Parathyroid adenoma (tissue), 2 donors: ENCODE measurements at regions not wholly inside any gene's neighbourhood (a gene's known extent, or its start where the extent isn't known, plus 50 kb on each side); places are given as distances from the start of the nearest gene placed in this dataset.

Experiments
- H2AFZ ChIP-seq: fragments of 300-600 bp; sonication (generic); one replicate; pipeline ENCODE4 v1.7.0; 2017; ENCODE audit warnings: antibody characterized with exemption, mild to moderate bottlenecking
- H3K27ac ChIP-seq: fragments of 300-600 bp; sonication (generic); one replicate; pipeline ENCODE4 v1.7.0; 2017
- H3K27me3 ChIP-seq: fragments of 300-600 bp; sonication (generic); one replicate; pipeline ENCODE4 v1.7.0; 2017; ENCODE audit warnings: low read length; ENCODE audit not compliant: control insufficient read depth, insufficient read depth
- H3K36me3 ChIP-seq: fragments of 300-600 bp; sonication (generic); one replicate; pipeline ENCODE4 v1.7.0; 2017; ENCODE audit warnings: low read length; ENCODE audit not compliant: control insufficient read depth, insufficient read depth
- H3K4me1 ChIP-seq: fragments of 300-600 bp; sonication (generic); one replicate; pipeline ENCODE4 v1.7.0; 2017; ENCODE audit warnings: control low read depth
- H3K4me2 ChIP-seq: fragments of 300-600 bp; sonication (generic); one replicate; pipeline ENCODE4 v1.7.0; 2017; ENCODE audit warnings: low read length
- H3K4me3 ChIP-seq: fragments of 300-600 bp; sonication (generic); one replicate; pipeline ENCODE4 v1.7.0; 2017; ENCODE audit warnings: low read depth, low read length
- H3K79me2 ChIP-seq: fragments of 300-600 bp; sonication (generic); one replicate; pipeline ENCODE4 v1.7.0; 2017; ENCODE audit warnings: control low read depth
- H3K9ac ChIP-seq: fragments of 300-600 bp; sonication (generic); one replicate; pipeline ENCODE4 v1.7.0; 2017; ENCODE audit warnings: mild to moderate bottlenecking
- H3K9me3 ChIP-seq: fragments of 300-600 bp; sonication (generic); one replicate; pipeline ENCODE4 v1.7.0; 2017; ENCODE audit warnings: low read length; ENCODE audit not compliant: control insufficient read depth
- CTCF ChIP-seq: fragments of 300-600 bp; sonication (generic); IDR thresholded peaks from one replicate; pipeline ENCODE4 v1.7.0; 2017; ENCODE audit warnings: antibody characterized with exemption, mild to moderate bottlenecking
- donor health status: primary hyperparathyroidism.

- no peak for TF ChIP-seq CTCF
- no peak overlapping the region for H3K9ac ChIP-seq
- H3K36me3 ChIP-seq = no peaks in the 10 kb centered on the region
- no peaks in the 10 kb centered on the region for H3K4me1 ChIP-seq
- H3K4me3 ChIP-seq = no peak overlapping the region
- no peak overlapping the region for H3K27ac ChIP-seq
- no peak overlapping the region for H3K4me2 ChIP-seq
- H3K79me2 ChIP-seq = no peaks in the 10 kb centered on the region
- H3K27me3 ChIP-seq = no peaks in the 10 kb centered on the region
- no peak overlapping the region for H2AFZ ChIP-seq
- no peaks in the 10 kb centered on the region for H3K9me3 ChIP-seq
Observed at GRCh38 chr7:46145412-46145811, 224.3 kb upstream of the IGFBP3 start.

GRCh38 chr7:46143949-46144917 lies 223.2 kb upstream of the IGFBP3 start:
- no peak overlapping the region for H3K4me3 ChIP-seq
- no peak overlapping the region for H3K27ac ChIP-seq
- H3K9me3 ChIP-seq = no peaks in the 10 kb centered on the region
- no peak for TF ChIP-seq CTCF
- no peaks in the 10 kb centered on the region for H3K79me2 ChIP-seq
- H3K4me2 ChIP-seq = no peak overlapping the region
- H3K9ac ChIP-seq = no peak overlapping the region
- no peak overlapping the region for H2AFZ ChIP-seq
- no peaks in the 10 kb centered on the region for H3K36me3 ChIP-seq
- H3K27me3 ChIP-seq = no peaks in the 10 kb centered on the region
- no peaks in the 10 kb centered on the region for H3K4me1 ChIP-seq

GRCh38 chr7:46143421-46143820 lies 222.3 kb upstream of the IGFBP3 start:
- no peaks in the 10 kb centered on the region for H3K79me2 ChIP-seq
- H2AFZ ChIP-seq = no peak overlapping the region

DNA sequence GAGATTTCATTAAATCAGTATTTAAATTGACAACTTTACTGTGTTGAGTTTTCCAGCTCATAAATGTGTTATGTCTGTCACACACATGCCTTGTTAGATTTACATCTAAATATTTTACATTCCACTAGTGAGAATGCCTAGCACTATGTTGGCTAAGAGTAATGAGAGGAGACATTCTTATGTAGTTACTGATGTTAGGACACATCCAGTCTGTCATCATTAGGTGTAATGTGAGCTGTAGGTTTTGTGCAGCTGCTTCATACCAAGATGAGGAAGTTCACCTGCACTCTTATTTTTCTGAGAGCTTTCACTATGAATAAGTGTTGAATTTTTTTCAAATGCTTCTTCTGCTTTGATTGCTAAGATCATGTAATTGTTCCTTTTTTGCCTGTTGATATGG lies 218.0 kb upstream of the IGFBP3 start:
- Histone ChIP-seq H3K9ac (no peak overlapping the region), H3K4me3 (no peak overlapping the region), H3K79me2 (no peaks in the 10 kb centered on the region), H2AFZ (no peak overlapping the region), H3K27me3 (peaks cover 3% of the 10 kb centered on the region), H3K4me2 (no peak overlapping the region), H3K36me3 (no peaks in the 10 kb centered on the region), H3K4me1 (no peaks in the 10 kb centered on the region), H3K9me3 (no peaks in the 10 kb centered on the region), H3K27ac (no peak overlapping the region)
- TF ChIP-seq CTCF = no peak

More at GRCh38 chr7:46143421-46143820, 222.3 kb upstream of the IGFBP3 start:
- Histone ChIP-seq H3K4me3 (no peak overlapping the region), H3K4me1 (no peaks in the 10 kb centered on the region), H3K27ac (no peak overlapping the region), H3K36me3 (no peaks in the 10 kb centered on the region), H3K27me3 (no peaks in the 10 kb centered on the region), H3K4me2 (no peak overlapping the region), H3K9ac (no peak overlapping the region), H3K9me3 (no peaks in the 10 kb centered on the region)
- TF ChIP-seq CTCF = no peak
